ENCODE measurements at regions not wholly inside any gene's neighbourhood (a gene's known extent, or its start where the extent isn't known, plus 50 kb on each side); places are given as distances from the start of the nearest gene placed in this dataset.
"Not testable (repeated sequence)": the region's sequence is repeated elsewhere in the genome, so short reads cannot be mapped to it uniquely, and the experiment has no call there.

DNA sequence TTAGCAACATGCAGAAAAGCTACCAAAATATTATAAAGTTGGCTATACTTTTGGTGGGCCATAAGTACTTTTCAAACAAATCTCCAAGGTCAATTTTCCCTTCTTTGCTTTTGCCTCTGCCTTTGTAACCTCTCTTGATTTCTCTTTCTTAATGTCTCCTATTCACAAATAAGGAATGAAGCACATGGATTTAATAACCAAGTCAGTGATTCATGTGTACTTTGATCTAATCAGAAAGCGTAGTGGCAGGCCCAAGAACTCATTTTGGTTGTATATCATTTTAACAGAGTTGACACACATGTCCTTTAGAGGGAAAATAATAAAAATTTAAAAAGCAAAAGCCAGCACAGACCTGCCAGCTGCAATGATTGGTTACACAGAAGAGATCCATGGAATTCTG is 93.7 kb downstream of the FZD1 start:
- WGBS, 4 donors = 59 to 79% (median 68%) methylated on average over 1 of the region's 1 CpG
- TF ChIP-seq CTCF (IDR thresholded peaks at IDR 0.05) (no peak), POLR2A (IDR thresholded peaks at IDR 0.05) (no peak)

DNA sequence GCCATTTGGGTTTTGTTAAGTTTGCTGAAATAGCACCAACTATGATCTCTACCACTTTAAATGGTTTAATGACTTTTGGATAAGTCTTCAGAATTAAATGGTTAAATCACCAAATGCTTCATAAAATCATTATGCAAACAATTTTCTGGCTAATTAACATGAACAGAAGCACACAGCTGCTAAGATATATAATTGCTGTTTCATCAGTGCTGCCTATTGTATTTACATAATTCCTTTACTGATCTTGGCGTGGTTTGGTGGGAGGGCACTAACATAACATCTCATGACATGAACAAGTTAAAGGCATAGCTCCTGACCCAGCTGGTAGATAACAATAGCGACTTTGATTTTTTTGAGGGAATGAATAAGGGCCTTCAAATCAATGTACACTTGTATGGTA is 94.1 kb downstream of the FZD1 start:
- 76 to 88% (median 85%) methylated on average over 2 of the region's 2 CpGs for WGBS, 4 donors
- intact Hi-C loops (cut with DNase I) = no loop called here
- H3K4me3 ChIP-seq = no peak overlapping the region
- no peak overlapping the region for H3K27ac ChIP-seq
- no peaks in the 10 kb centered on the region for H3K27me3 ChIP-seq
- H3K9me3 ChIP-seq (replicated peaks in 1 of 3) = no peaks in the 10 kb centered on the region
- H3K4me1 ChIP-seq (replicated peaks in 1 of 2) = no peaks in the 10 kb centered on the region
- TF ChIP-seq POLR2A (IDR thresholded peaks at IDR 0.05) (no peak), CTCF (IDR thresholded peaks at IDR 0.05) (no peak)
- DNase-seq = no peak
- H3K36me3 ChIP-seq (replicated peaks in 1 of 2) = no peaks in the 10 kb centered on the region

More for the DNA sequence above, 93.7 kb downstream of the FZD1 start:
- H3K36me3 ChIP-seq (replicated peaks in 1 of 2) = no peaks in the 10 kb centered on the region
- no peak for DNase-seq
- intact Hi-C loops (cut with DNase I) = no loop called here
- H3K4me1 ChIP-seq (replicated peaks in 1 of 2) = no peaks in the 10 kb centered on the region
- no peaks in the 10 kb centered on the region for H3K27me3 ChIP-seq
- no peaks in the 10 kb centered on the region for H3K9me3 ChIP-seq (replicated peaks in 1 of 3)
- H3K4me3 ChIP-seq = no peak overlapping the region
- no peak overlapping the region for H3K27ac ChIP-seq

DNA sequence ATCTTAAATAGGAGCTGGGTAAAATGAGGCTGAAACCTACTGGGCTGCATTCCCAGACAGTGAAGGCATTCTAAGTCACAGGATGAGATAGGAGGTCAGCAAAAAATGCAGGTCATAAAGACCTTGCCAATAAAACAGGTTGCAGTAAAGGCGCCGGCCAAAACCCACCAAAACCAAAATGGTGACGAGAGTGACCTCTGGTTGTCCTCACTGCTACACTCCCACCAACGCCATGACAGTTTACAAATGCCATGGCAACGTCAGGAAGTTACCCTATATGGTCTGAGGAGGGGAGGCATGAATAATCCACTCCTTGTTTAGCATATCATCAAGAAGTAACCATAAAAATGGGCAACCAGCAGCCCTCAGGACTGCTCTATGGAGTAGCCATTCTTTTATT is 100.9 kb downstream of the FZD1 start:
- H3K27me3 ChIP-seq; intact Hi-C loops (cut with DNase I); H3K9me3 ChIP-seq (replicated peaks in 1 of 3); H3K27ac ChIP-seq; H3K36me3 ChIP-seq (replicated peaks in 1 of 2); H3K4me1 ChIP-seq (replicated peaks in 1 of 2); H3K4me3 ChIP-seq; DNase-seq: not testable (repeated sequence)
- 77 to 85% (median 82%) methylated on average over 5 of the region's 5 CpGs for WGBS, 4 donors

DNA sequence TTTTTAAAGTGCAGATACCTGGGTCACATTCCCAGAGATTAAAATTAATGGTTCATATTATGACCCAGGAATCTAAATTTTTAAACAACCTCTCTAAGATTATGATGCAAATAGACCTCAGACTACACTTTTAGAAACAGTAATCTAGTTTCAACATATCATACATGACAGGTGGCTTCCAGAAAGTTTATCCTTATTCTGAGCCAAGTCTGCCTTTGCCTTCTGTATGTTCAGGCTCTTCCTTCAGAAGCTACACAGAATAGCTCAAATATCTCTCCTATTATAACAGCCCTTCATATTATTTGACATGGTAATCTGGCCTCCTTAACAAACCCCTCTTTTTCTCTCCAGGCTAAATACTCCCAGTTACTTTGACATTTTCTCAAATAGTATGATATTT is 101.9 kb downstream of the FZD1 start:
- DNase-seq = no peak
- no peaks in the 10 kb centered on the region for H3K9me3 ChIP-seq (replicated peaks in 1 of 3)
- H3K27ac ChIP-seq = no peak overlapping the region
- intact Hi-C loops (cut with DNase I) = no loop called here
- no peak for TF ChIP-seq POLR2A (IDR thresholded peaks at IDR 0.05)
- no peak for TF ChIP-seq CTCF (IDR thresholded peaks at IDR 0.05)
- H3K27me3 ChIP-seq = no peaks in the 10 kb centered on the region
- H3K4me1 ChIP-seq (replicated peaks in 1 of 2) = no peaks in the 10 kb centered on the region
- H3K36me3 ChIP-seq (replicated peaks in 1 of 2) = no peaks in the 10 kb centered on the region
- no peak overlapping the region for H3K4me3 ChIP-seq

- no peaks in the 10 kb centered on the region for H3K27me3 ChIP-seq
- no peaks in the 10 kb centered on the region for H3K9me3 ChIP-seq (replicated peaks in 1 of 3)
- no peak overlapping the region for H3K27ac ChIP-seq
- H3K4me1 ChIP-seq (replicated peaks in 1 of 2) = no peaks in the 10 kb centered on the region
- intact Hi-C loops (cut with DNase I) = no loop called here
- DNase-seq = no peak
- no peak overlapping the region for H3K4me3 ChIP-seq
- H3K36me3 ChIP-seq (replicated peaks in 1 of 2) = no peaks in the 10 kb centered on the region
- WGBS, 4 donors = 58 to 63% (median 61%) methylated on average over 6 of the region's 6 CpGs
- TF ChIP-seq CTCF (IDR thresholded peaks at IDR 0.05) = no peak
These were observed 103.8 kb downstream of the FZD1 start for GRCh38 chr7:91367812-91368578.

Data from adrenal gland (tissue), 9 donors.